GM21825 (cell line): ENCODE measurements at regions not wholly inside any gene's neighbourhood (a gene's known extent, or its start where the extent isn't known, plus 50 kb on each side); places are given as distances from the start of the nearest gene placed in this dataset.
"Not testable (repeated sequence)": the region's sequence is repeated elsewhere in the genome, so short reads cannot be mapped to it uniquely, and the experiment has no call there.

Experiments
- ATAC-seq: cut with Tn5 transposase; IDR thresholded peaks from one replicate; pipeline ENCODE4 v1.9.1; 2021; ENCODE audit warnings: mild to moderate bottlenecking, moderate library complexity; ENCODE audit not compliant: unreplicated experiment

- ATAC-seq, result no peak
Measured at GRCh38 chr10:63003816-63004453, 129.2 kb upstream of the NRBF2 start.

GRCh38 chr10:62996925-62997324 is 136.2 kb upstream of the NRBF2 start:
- no peak for ATAC-seq

GRCh38 chr10:62996516-62996915 is 136.6 kb upstream of the NRBF2 start:
- ATAC-seq, result no peak

GRCh38 chr10:62993121-62993520 is 140.0 kb upstream of the NRBF2 start:
- no peak for ATAC-seq

- ATAC-seq, result peak; percentile 69
Measured at GRCh38 chr10:62992145-62992721, 140.9 kb upstream of the NRBF2 start.

- no peak for ATAC-seq
Measured at GRCh38 chr10:62990126-62990525, 143.0 kb upstream of the NRBF2 start.

- ATAC-seq, result no peak
Measured at GRCh38 chr10:62985807-62986600, 147.1 kb upstream of the NRBF2 start.

- no peak for ATAC-seq
Measured at GRCh38 chr10:62981096-62981495, 152.0 kb upstream of the NRBF2 start.

- ATAC-seq, result no peak
Measured at GRCh38 chr10:62980687-62981086, 152.4 kb upstream of the NRBF2 start.

GRCh38 chr10:62979921-62980320 is 153.2 kb upstream of the NRBF2 start:
- ATAC-seq, result no peak

- ATAC-seq, result no peak
Measured at GRCh38 chr10:62978482-62978881, 154.6 kb upstream of the NRBF2 start.

GRCh38 chr10:62974795-62975194 is 158.3 kb upstream of the NRBF2 start:
- not testable (repeated sequence) for ATAC-seq

GRCh38 chr10:62972103-62972502 is 155.9 kb upstream of the EGR2 start:
- ATAC-seq, result no peak

- ATAC-seq, result no peak
Measured at GRCh38 chr10:62964026-62964425, 147.9 kb upstream of the EGR2 start.

GRCh38 chr10:62961951-62962523 is 145.9 kb upstream of the EGR2 start:
- no peak for ATAC-seq

- ATAC-seq, result no peak
Measured at GRCh38 chr10:62960416-62960815, 144.2 kb upstream of the EGR2 start.

GRCh38 chr10:62959553-62959952 is 143.4 kb upstream of the EGR2 start:
- no peak for ATAC-seq

- ATAC-seq, result no peak
Measured at GRCh38 chr10:62958980-62959379, 142.8 kb upstream of the EGR2 start.

- no peak for ATAC-seq
Measured at GRCh38 chr10:62946278-62946677, 130.1 kb upstream of the EGR2 start.

GRCh38 chr10:62939698-62940097 is 123.5 kb upstream of the EGR2 start:
- ATAC-seq, result no peak

- ATAC-seq, result no peak
Measured at GRCh38 chr10:62938672-62939071, 122.5 kb upstream of the EGR2 start.

- ATAC-seq, result no peak
Measured at GRCh38 chr10:62937674-62938073, 121.5 kb upstream of the EGR2 start.
